ENCODE measurements at regions not wholly inside any gene's neighbourhood (a gene's known extent, or its start where the extent isn't known, plus 50 kb on each side); places are given as distances from the start of the nearest gene placed in this dataset.

DNA sequence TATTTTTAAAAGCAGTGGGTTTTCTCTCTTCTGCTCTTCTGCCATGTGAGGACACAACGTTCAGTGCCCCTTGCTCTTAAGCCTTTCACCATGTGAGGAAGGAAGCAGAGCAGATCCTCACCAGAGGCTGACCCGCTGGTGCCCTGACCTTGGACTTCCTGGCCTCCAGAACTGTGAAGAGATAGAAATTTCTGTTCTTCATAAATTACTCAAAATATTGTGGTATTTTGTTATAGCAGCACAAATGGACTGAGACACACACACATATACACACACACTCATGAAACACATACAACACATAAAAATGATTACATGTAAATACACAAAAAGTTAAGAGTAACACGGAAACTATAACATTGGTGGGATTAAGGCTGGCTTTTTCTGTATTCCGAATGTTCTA lies 244.8 kb upstream of the NOCT start:
- Histone ChIP-seq H3K9me1 (ENCODE audit: control insufficient read depth, extremely low read depth, insufficient read depth, low read length) (no peaks in the 10 kb centered on the region), H3K27me3 (ENCODE audit: control insufficient read depth, extremely low read depth, insufficient read depth, low read length) (no peaks in the 10 kb centered on the region), H4K20me1 (ENCODE audit: control insufficient read depth, extremely low read depth, insufficient read depth, low read length) (no peaks in the 10 kb centered on the region), H3K4me3 (ENCODE audit: control insufficient read depth in 2 of 3, extremely low read depth in 1 of 3, insufficient read depth in 2 of 3, low read depth in 1 of 3, low read length in 3 of 3) (no peak overlapping the region), H2AFZ (ENCODE audit: control insufficient read depth, low read length) (no peak overlapping the region), H3K9me3 (ENCODE audit: control insufficient read depth, low read depth, low read length) (no peaks in the 10 kb centered on the region), H3K4me2 (ENCODE audit: control insufficient read depth, extremely low read depth, insufficient read depth, low read depth, low read length) (no peak overlapping the region), H3K79me2 (ENCODE audit: control insufficient read depth, insufficient read depth, low read length) (no peaks in the 10 kb centered on the region), H3K27ac (ENCODE audit: control insufficient read depth, insufficient read depth, low read length) (no peak overlapping the region), H3K4me1 (ENCODE audit: control insufficient read depth, extremely low read depth, insufficient read depth, low read length) (no peaks in the 10 kb centered on the region), H3K36me3 (ENCODE audit: control insufficient read depth in 2 of 2, extremely low read depth in 1 of 2, insufficient read depth in 2 of 2, low read length in 2 of 2) (no peaks in the 10 kb centered on the region), H3K9ac (ENCODE audit: control insufficient read depth, extremely low read depth, insufficient read depth, low read length) (no peak overlapping the region)
- no peak for TF ChIP-seq EZH2 (IDR thresholded peaks at IDR 0.05; ENCODE audit: low read length)
- TF ChIP-seq, protein P1, sequence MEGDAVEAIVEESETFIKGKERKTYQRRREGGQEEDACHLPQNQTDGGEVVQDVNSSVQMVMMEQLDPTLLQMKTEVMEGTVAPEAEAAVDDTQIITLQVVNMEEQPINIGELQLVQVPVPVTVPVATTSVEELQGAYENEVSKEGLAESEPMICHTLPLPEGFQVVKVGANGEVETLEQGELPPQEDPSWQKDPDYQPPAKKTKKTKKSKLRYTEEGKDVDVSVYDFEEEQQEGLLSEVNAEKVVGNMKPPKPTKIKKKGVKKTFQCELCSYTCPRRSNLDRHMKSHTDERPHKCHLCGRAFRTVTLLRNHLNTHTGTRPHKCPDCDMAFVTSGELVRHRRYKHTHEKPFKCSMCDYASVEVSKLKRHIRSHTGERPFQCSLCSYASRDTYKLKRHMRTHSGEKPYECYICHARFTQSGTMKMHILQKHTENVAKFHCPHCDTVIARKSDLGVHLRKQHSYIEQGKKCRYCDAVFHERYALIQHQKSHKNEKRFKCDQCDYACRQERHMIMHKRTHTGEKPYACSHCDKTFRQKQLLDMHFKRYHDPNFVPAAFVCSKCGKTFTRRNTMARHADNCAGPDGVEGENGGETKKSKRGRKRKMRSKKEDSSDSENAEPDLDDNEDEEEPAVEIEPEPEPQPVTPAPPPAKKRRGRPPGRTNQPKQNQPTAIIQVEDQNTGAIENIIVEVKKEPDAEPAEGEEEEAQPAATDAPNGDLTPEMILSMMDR (optimal IDR thresholded peaks at IDR 0.05 in 1 of 3, IDR thresholded peaks at IDR 0.05 in 1 of 3, conservative IDR thresholded peaks at IDR 0.05 in 1 of 3; ENCODE audit: extremely low read depth in 1 of 3, insufficient read depth in 2 of 3, low read length in 3 of 3), result no peak
- no peak for DNase-seq (ENCODE audit: low read depth, low spot score)
- FAIRE-seq, result no peak
- dilution Hi-C loops (cut with MboI; ENCODE audit: extremely low pct_ligation_motif_present, low sequenced_read_pairs), result no loop called here

DNA sequence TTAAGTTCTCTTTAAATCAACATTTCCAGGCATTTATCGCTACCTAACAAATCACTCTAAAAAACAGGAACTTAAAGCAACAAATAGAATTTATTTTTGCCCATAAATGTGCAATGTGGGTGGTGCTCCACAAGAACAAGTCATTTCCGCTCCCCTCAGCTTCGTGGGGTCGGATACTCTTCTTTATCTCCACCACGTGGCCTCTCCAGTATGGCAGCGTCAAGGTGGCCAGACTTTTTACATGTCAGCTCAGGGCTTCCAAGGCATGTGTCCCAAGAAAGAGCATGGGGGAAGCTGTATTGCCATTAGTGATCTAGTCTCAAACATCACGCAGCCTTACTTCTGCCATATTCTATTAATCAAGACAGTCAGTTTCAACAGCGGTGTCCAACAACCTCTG lies 249.2 kb upstream of the NOCT start:
- no peak overlapping the region for H2AFZ ChIP-seq (ENCODE audit: control insufficient read depth, low read length)
- no peak overlapping the region for H3K27ac ChIP-seq (ENCODE audit: control insufficient read depth, insufficient read depth, low read length)
- FAIRE-seq (no peak), DNase-seq (ENCODE audit: low read depth, low spot score) (no peak)
- no peaks in the 10 kb centered on the region for H3K9me3 ChIP-seq (ENCODE audit: control insufficient read depth, low read depth, low read length)
- H3K4me2 ChIP-seq (ENCODE audit: control insufficient read depth, extremely low read depth, insufficient read depth, low read depth, low read length), result no peak overlapping the region
- H3K9ac ChIP-seq (ENCODE audit: control insufficient read depth, extremely low read depth, insufficient read depth, low read length), result no peak overlapping the region
- no peaks in the 10 kb centered on the region for H3K79me2 ChIP-seq (ENCODE audit: control insufficient read depth, insufficient read depth, low read length)
- H3K27me3 ChIP-seq (ENCODE audit: control insufficient read depth, extremely low read depth, insufficient read depth, low read length), result no peaks in the 10 kb centered on the region
- TF ChIP-seq, protein P1 (optimal IDR thresholded peaks at IDR 0.05 in 1 of 3, IDR thresholded peaks at IDR 0.05 in 1 of 3, conservative IDR thresholded peaks at IDR 0.05 in 1 of 3; ENCODE audit: extremely low read depth in 1 of 3, insufficient read depth in 2 of 3, low read length in 3 of 3), result no peak
- no peak for TF ChIP-seq EZH2 (IDR thresholded peaks at IDR 0.05; ENCODE audit: low read length)
- no peaks in the 10 kb centered on the region for H3K36me3 ChIP-seq (ENCODE audit: control insufficient read depth in 2 of 2, extremely low read depth in 1 of 2, insufficient read depth in 2 of 2, low read length in 2 of 2)
- no peak overlapping the region for H3K4me3 ChIP-seq (ENCODE audit: control insufficient read depth in 2 of 3, extremely low read depth in 1 of 3, insufficient read depth in 2 of 3, low read depth in 1 of 3, low read length in 3 of 3)
- no peaks in the 10 kb centered on the region for H3K9me1 ChIP-seq (ENCODE audit: control insufficient read depth, extremely low read depth, insufficient read depth, low read length)
- no peaks in the 10 kb centered on the region for H4K20me1 ChIP-seq (ENCODE audit: control insufficient read depth, extremely low read depth, insufficient read depth, low read length)
- H3K4me1 ChIP-seq (ENCODE audit: control insufficient read depth, extremely low read depth, insufficient read depth, low read length), result no peaks in the 10 kb centered on the region
- dilution Hi-C loops (cut with MboI; ENCODE audit: extremely low pct_ligation_motif_present, low sequenced_read_pairs), result no loop called here
